Colonic mucosa (tissue), 4 donors: ENCODE measurements at regions not wholly inside any gene's neighbourhood (a gene's known extent, or its start where the extent isn't known, plus 50 kb on each side); places are given as distances from the start of the nearest gene placed in this dataset.
"Not testable (repeated sequence)": the region's sequence is repeated elsewhere in the genome, so short reads cannot be mapped to it uniquely, and the experiment has no call there.

ENCODE experiments used
- DNase-seq: peaks from one replicate; pipeline ENCODE4 v3.0.0-alpha.2; 2020
- H3K27ac ChIP-seq: fragments of 200-600 bp; one replicate; pipeline ENCODE4 v1.8.0; 2021
- H3K27me3 ChIP-seq: fragments of 200-600 bp; one replicate; pipeline ENCODE4 v1.8.0; 2021
- H3K36me3 ChIP-seq: fragments of 200-600 bp; one replicate; pipeline ENCODE4 v1.8.0; 2021
- H3K4me1 ChIP-seq: fragments of 200-600 bp; one replicate; pipeline ENCODE4 v1.8.0; 2021; ENCODE audit warnings: mild to moderate bottlenecking
- H3K4me3 ChIP-seq: fragments of 200-600 bp; one replicate; pipeline ENCODE4 v1.8.0; 2021
- H3K9ac ChIP-seq, 2 donors: one replicate each; pipeline ENCODE4 v1.7.0; 2013; ENCODE audit warnings: control low read depth in 2 of 2, low read depth in 2 of 2, low read length in 2 of 2
- H3K9me3 ChIP-seq: fragments of 200-600 bp; one replicate; pipeline ENCODE4 v1.8.0; 2021
- CTCF ChIP-seq: fragments of 200-600 bp; IDR thresholded peaks from one replicate; pipeline ENCODE4 v1.8.0; 2022; ENCODE audit warnings: antibody characterized with exemption, mild to moderate bottlenecking
- intact Hi-C: fragments of 100-400 bp; cut with DNase I; formaldehyde crosslinking; loops from one replicate; pipeline ENCODE4 v1.14.1; 2022
- donor health status: healthy.
- donor health status: DM: no; HTN: no; CAD: no.
- donor health status: DM: no; HTN: no; CAD: no.

GRCh38 chr6:6982663-6983062 is 125.1 kb upstream of the RREB1 start:
- H3K27ac ChIP-seq, result no peak overlapping the region
- H3K9ac ChIP-seq, result no peak overlapping the region
- H3K4me3 ChIP-seq, result no peak overlapping the region
- H3K27me3 ChIP-seq, result no peaks in the 10 kb centered on the region
- DNase-seq, result no peak
- H3K9me3 ChIP-seq, result no peaks in the 10 kb centered on the region
- no peaks in the 10 kb centered on the region for H3K36me3 ChIP-seq
- TF ChIP-seq CTCF, result no peak
- intact Hi-C loops, result no loop called here
- no peaks in the 10 kb centered on the region for H3K4me1 ChIP-seq

- Histone ChIP-seq H3K9me3 (no peaks in the 10 kb centered on the region), H3K27me3 (no peaks in the 10 kb centered on the region), H3K27ac (no peak overlapping the region), H3K4me1 (no peaks in the 10 kb centered on the region), H3K4me3 (no peak overlapping the region), H3K36me3 (no peaks in the 10 kb centered on the region), H3K9ac (no peak overlapping the region)
- intact Hi-C loops, result no loop called here
- TF ChIP-seq CTCF, result no peak
- peak; percentile 67 for DNase-seq
These were observed 123.0 kb upstream of the RREB1 start for GRCh38 chr6:6984585-6985366.

- no peak for DNase-seq
- Histone ChIP-seq H3K4me1 (no peaks in the 10 kb centered on the region), H3K9ac (no peak overlapping the region), H3K36me3 (no peaks in the 10 kb centered on the region), H3K4me3 (no peak overlapping the region), H3K9me3 (no peaks in the 10 kb centered on the region), H3K27me3 (no peaks in the 10 kb centered on the region), H3K27ac (no peak overlapping the region)
- TF ChIP-seq CTCF, result no peak
- intact Hi-C loops, result no loop called here
These were observed 121.4 kb upstream of the RREB1 start for GRCh38 chr6:6986344-6986743.

GRCh38 chr6:6987749-6988148 is 120.0 kb upstream of the RREB1 start:
- no peak overlapping the region for H3K9ac ChIP-seq

GRCh38 chr6:6990059-6990458 is 117.7 kb upstream of the RREB1 start:
- H3K9me3 ChIP-seq, H3K27me3 ChIP-seq, H3K9ac ChIP-seq, H3K4me1 ChIP-seq, H3K36me3 ChIP-seq, H3K4me3 ChIP-seq, intact Hi-C loops, H3K27ac ChIP-seq, DNase-seq: not testable (repeated sequence)

More at GRCh38 chr6:6987749-6988148, 120.0 kb upstream of the RREB1 start:
- intact Hi-C loops, result no loop called here
- DNase-seq, result no peak
- H3K27me3 ChIP-seq, result no peaks in the 10 kb centered on the region
- H3K4me1 ChIP-seq, result no peaks in the 10 kb centered on the region
- H3K36me3 ChIP-seq, result no peaks in the 10 kb centered on the region
- TF ChIP-seq CTCF, result no peak
- no peak overlapping the region for H3K27ac ChIP-seq
- no peak overlapping the region for H3K4me3 ChIP-seq
- H3K9me3 ChIP-seq, result no peaks in the 10 kb centered on the region

- no peak for DNase-seq
- H3K36me3 ChIP-seq, result no peaks in the 10 kb centered on the region
- intact Hi-C loops, result no loop called here
- TF ChIP-seq CTCF, result no peak
- no peaks in the 10 kb centered on the region for H3K9me3 ChIP-seq
- no peaks in the 10 kb centered on the region for H3K27me3 ChIP-seq
- H3K4me1 ChIP-seq, result no peaks in the 10 kb centered on the region
- H3K27ac ChIP-seq, result no peak overlapping the region
- no peak overlapping the region for H3K4me3 ChIP-seq
- no peak overlapping the region for H3K9ac ChIP-seq
These were observed 114.1 kb upstream of the RREB1 start for GRCh38 chr6:6993503-6994237.
